GM12874 (cell line): ENCODE measurements at regions not wholly inside any gene's neighbourhood (a gene's known extent, or its start where the extent isn't known, plus 50 kb on each side); places are given as distances from the start of the nearest gene placed in this dataset.

Source experiments
- TF ChIP-seq, protein P1 (sequence below): IDR thresholded peaks from 2 replicates; pipeline ENCODE4 v1.5.1; 2011; ENCODE audit warnings: low read depth, mild to moderate bottlenecking, control low read depth, low read length, moderate library complexity; ENCODE audit not compliant: insufficient read depth

DNA sequence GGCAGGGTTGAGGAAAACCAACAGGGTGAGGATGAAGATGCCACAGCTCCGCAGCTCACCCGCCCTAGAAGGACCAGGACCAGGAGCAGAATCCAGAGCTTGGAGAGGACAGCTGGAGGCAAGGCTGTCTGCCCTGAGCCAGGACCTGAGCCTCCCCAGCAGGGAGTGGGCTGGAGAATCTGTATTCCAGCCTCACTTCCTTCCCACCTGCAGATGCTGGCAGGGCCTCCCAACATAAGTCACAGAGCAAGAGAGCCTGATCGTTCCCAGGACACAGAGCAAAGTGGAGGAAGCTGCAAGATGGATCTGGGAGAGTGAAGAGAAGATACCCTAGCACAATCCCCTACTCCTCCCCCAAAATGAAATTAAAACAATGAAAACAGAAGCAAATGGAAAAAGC lies 61.7 kb upstream of the WASF3 start:
- TF ChIP-seq, protein P1, sequence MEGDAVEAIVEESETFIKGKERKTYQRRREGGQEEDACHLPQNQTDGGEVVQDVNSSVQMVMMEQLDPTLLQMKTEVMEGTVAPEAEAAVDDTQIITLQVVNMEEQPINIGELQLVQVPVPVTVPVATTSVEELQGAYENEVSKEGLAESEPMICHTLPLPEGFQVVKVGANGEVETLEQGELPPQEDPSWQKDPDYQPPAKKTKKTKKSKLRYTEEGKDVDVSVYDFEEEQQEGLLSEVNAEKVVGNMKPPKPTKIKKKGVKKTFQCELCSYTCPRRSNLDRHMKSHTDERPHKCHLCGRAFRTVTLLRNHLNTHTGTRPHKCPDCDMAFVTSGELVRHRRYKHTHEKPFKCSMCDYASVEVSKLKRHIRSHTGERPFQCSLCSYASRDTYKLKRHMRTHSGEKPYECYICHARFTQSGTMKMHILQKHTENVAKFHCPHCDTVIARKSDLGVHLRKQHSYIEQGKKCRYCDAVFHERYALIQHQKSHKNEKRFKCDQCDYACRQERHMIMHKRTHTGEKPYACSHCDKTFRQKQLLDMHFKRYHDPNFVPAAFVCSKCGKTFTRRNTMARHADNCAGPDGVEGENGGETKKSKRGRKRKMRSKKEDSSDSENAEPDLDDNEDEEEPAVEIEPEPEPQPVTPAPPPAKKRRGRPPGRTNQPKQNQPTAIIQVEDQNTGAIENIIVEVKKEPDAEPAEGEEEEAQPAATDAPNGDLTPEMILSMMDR = no peak

DNA sequence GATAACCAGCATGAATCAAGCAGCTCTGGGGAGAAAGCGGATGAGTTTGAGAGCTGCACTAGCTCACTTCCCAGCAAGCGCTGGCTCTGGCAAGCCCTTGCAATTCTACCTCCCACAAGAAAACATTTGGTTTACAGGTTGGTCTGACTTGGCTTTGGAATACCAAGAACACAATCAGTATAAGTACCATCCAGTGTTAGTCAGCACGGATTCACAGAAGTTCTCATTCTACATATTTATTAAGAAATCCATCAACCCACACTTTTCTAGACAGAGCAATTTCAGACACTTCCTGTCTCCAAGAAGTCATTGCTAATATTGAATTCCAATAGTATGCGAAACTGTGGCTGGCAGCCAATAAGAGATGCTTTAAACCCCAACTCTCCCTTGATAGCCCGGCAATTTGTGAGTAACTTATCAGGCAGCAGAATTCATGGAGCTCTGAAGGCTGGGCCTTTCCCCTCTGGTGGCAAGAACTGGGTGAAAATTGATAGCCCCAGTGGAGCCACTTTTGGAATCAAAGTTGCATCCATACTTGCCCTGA lies 59.4 kb upstream of the WASF3 start:
- TF ChIP-seq, protein P1 = no peak

DNA sequence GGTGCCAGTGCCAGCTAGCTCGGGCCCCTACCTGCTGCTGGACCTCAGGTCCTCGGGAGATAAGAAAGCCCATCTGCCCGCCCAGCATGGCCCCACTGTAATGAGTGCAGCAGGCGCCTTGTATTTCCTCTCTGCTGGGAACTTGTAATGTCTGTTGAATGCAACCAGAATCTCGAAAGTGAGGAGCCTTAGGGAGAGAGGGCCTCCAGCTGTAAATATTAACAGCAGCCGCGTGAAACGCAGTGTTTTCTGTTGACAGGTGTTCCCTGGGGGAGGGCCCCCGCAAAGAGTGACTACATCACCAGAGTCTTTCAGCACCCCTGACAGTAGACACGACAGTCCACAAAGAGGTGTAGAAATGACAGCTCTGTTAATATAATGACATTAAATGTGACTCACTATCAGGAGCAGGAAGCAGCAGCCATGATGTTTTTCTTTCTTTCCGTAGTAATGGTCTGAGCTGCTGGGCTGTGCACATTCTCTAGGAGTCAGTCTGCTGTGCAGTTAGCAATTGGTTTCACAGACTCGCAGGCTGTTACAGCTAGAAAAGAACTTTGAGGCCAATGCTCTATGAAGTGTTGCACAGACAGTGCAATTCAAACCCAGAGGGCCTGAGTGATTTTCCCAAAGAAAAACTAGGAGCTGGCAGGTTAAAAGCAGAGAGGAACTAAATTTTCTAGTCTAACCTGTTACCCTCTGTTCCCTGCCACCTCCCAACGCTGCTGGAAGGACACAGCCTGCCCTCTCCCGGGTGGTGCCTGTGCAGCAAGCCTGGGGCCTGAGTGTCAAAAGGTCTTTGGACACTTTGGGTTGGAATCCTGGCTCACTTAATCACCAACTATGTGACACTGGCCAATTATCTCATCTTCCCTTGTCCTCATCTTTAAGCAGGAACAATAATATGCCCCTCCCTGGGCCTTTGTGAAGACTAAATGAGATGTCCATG lies 58.6 kb upstream of the WASF3 start:
- TF ChIP-seq, protein P1 = no peak

DNA sequence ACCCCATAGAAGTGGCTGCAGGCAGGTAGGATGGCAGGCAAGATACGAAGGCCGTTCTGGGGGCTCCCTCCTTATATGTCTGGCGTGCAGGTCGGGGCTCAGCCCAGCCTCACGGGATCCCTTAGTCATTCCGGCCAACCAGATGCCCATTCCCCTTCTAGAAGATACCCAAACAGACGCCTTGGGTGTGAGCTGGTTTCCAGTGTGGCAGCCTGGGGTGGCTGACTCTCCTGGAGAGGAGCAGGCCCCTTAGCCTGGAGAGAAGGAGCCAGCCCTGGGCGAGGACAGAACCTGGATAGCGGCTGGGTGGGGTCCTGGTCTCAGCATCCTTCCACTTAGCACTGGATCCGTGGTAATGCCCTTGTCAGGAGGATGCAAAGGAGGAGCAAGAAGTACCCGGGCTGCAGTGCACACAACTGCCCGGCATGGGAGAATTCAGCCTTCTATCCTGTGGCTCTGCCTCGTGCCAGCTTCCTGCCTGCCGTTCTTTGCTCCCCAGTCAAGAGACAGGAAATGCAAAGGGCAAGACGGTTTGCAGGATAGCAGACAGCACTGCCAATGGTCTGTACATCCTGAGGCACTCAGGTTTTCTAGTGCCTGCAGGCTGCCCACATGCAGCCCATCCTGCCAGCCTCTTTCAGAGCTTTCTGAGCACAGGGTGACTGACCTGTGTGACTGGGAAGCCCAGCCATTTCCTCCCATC lies 56.7 kb upstream of the WASF3 start:
- TF ChIP-seq, protein P1 = no peak

DNA sequence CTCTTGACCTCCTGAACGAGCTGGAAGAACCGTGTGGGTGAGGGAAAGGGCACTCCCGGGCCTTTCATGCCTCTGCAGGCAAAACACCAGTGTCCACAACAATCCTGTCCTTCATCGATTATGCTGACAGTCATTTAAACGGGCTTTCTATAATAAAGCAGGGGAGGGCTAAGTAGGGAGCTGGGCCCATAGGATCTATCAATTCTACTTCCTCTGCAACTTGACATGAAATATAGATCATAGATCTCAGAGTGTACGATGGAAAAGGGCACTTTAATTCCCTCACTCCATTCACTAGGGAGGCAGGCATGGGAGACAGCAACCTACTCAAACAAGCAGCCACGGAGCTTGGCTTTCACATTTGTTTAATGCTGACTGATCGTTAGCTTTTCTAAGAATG lies 55.8 kb upstream of the WASF3 start:
- TF ChIP-seq, protein P1 = no peak

DNA sequence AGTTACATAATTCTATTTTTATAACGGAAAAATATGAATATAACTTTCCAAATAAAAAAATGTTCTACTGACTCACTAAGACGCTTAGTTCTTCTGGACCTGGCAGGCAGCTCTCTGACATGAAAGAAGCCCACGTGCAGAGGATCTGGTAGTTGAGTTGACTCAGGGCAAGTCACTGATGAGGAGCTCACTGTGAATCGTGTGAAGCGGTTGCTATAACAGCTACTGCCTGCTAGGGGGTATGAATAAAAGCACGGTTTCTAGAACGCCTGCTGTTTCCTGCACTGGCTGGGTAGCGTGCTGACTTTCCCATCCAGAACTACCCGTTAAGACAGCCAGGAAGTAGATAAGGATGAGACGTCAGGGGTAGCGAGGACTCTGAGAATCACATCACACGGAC lies 54.7 kb upstream of the WASF3 start:
- TF ChIP-seq, protein P1 = no peak
